ENCODE measurements at regions not wholly inside any gene's neighbourhood (a gene's known extent, or its start where the extent isn't known, plus 50 kb on each side); places are given as distances from the start of the nearest gene placed in this dataset.

GRCh38 chr1:81712425-81712824 is 88.3 kb upstream of the ADGRL2 start:
- no peak for TF ChIP-seq CTCF (IDR thresholded peaks at IDR 0.05)
- no peak for TF ChIP-seq EP300 (IDR thresholded peaks at IDR 0.05)
- no peak for TF ChIP-seq POLR2A (IDR thresholded peaks at IDR 0.05; ENCODE audit: low read depth)
- TF ChIP-seq POLR2AphosphoS5 (IDR thresholded peaks at IDR 0.05): no peak
